Osteoblast (primary cell): ENCODE measurements at regions not wholly inside any gene's neighbourhood (a gene's known extent, or its start where the extent isn't known, plus 50 kb on each side); places are given as distances from the start of the nearest gene placed in this dataset.

ENCODE experiments used
- DNase-seq: peaks from one replicate; pipeline ENCODE4 v3.0.0; 2011; ENCODE audit warnings: low spot score, mixed read lengths; ENCODE audit not compliant: insufficient read length; ENCODE audit errors: missing footprints
- H2AFZ ChIP-seq: 2 replicates; pipeline ENCODE4 v1.6.0; 2011; ENCODE audit warnings: mild to moderate bottlenecking, low read length
- H3K27ac ChIP-seq: 2 replicates; pipeline ENCODE4 v1.5.1; 2011; ENCODE audit warnings: mild to moderate bottlenecking, low read depth, low read length, moderate library complexity
- H3K27me3 ChIP-seq: 2 replicates; pipeline ENCODE4 v1.6.0; 2012; ENCODE audit warnings: mild to moderate bottlenecking, control low read depth, inconsistent platforms, low read length, moderate library complexity; ENCODE audit not compliant: insufficient read depth
- H3K36me3 ChIP-seq: 2 replicates; pipeline ENCODE4 v1.5.1; 2011; ENCODE audit warnings: mild to moderate bottlenecking, low read length, control low read depth, moderate library complexity; ENCODE audit not compliant: insufficient read depth
- H3K4me1 ChIP-seq: 2 replicates; pipeline ENCODE4 v1.5.1; 2011; ENCODE audit warnings: mild to moderate bottlenecking, low read length, control low read depth, moderate library complexity; ENCODE audit not compliant: insufficient read depth
- H3K4me2 ChIP-seq: 2 replicates; pipeline ENCODE4 v1.6.0; 2011; ENCODE audit warnings: mild to moderate bottlenecking, low read length; ENCODE audit not compliant: insufficient read depth
- H3K4me3 ChIP-seq: fragments of 200-600 bp; sonication (generic); 3 replicates; pipeline ENCODE4 v1.5.1; 2012; ENCODE audit warnings: mild to moderate bottlenecking, low read length, inconsistent platforms; ENCODE audit not compliant: insufficient read depth
- H3K79me2 ChIP-seq: 2 replicates; pipeline ENCODE4 v1.6.0; 2012; ENCODE audit warnings: mild to moderate bottlenecking, low read length, control low read depth, inconsistent platforms; ENCODE audit not compliant: insufficient read depth
- H3K9me3 ChIP-seq: 2 replicates; pipeline ENCODE4 v1.5.1; 2011; ENCODE audit warnings: low read depth, low read length, control low read depth
- H4K20me1 ChIP-seq: 2 replicates; pipeline ENCODE4 v1.6.0; 2012; ENCODE audit warnings: mild to moderate bottlenecking, low read length, control low read depth; ENCODE audit not compliant: insufficient read depth
- TF ChIP-seq, protein P1 (sequence below): IDR thresholded peaks from 2 replicates; pipeline ENCODE4 v1.5.1; 2011; ENCODE audit warnings: mild to moderate bottlenecking, low read depth, low read length, moderate library complexity; ENCODE audit errors: extremely low read depth

DNA sequence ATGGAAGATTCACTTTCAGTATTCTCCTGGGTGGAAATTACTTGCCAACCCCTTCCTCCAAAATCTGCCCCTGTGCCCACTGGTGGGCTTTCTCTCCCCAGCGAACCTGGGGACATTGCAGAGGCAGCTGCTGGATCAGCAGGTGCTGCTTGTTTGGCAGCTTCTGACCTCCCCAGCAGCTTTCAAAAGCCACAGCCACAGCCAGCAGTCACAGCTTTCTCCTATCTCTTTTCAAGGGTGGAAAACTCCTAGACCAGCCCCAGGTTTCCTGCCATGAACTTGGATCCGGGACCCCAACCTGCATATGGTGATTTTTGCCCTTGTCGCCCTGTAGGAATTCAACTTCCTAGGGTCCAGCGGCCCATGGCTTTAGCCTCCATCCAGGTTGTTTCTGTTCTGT is 330.8 kb downstream of the ADAMTS20 start:
- Histone ChIP-seq H3K27ac (no peak overlapping the region), H3K79me2 (no peaks in the 10 kb centered on the region), H3K4me3 (no peak overlapping the region), H3K9me3 (no peaks in the 10 kb centered on the region), H3K36me3 (no peaks in the 10 kb centered on the region), H3K4me2 (no peak overlapping the region), H3K4me1 (no peaks in the 10 kb centered on the region), H4K20me1 (no peaks in the 10 kb centered on the region), H3K27me3 (no peaks in the 10 kb centered on the region), H2AFZ (no peak overlapping the region)
- DNase-seq, result no peak
- TF ChIP-seq, protein P1, sequence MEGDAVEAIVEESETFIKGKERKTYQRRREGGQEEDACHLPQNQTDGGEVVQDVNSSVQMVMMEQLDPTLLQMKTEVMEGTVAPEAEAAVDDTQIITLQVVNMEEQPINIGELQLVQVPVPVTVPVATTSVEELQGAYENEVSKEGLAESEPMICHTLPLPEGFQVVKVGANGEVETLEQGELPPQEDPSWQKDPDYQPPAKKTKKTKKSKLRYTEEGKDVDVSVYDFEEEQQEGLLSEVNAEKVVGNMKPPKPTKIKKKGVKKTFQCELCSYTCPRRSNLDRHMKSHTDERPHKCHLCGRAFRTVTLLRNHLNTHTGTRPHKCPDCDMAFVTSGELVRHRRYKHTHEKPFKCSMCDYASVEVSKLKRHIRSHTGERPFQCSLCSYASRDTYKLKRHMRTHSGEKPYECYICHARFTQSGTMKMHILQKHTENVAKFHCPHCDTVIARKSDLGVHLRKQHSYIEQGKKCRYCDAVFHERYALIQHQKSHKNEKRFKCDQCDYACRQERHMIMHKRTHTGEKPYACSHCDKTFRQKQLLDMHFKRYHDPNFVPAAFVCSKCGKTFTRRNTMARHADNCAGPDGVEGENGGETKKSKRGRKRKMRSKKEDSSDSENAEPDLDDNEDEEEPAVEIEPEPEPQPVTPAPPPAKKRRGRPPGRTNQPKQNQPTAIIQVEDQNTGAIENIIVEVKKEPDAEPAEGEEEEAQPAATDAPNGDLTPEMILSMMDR, result no peak

DNA sequence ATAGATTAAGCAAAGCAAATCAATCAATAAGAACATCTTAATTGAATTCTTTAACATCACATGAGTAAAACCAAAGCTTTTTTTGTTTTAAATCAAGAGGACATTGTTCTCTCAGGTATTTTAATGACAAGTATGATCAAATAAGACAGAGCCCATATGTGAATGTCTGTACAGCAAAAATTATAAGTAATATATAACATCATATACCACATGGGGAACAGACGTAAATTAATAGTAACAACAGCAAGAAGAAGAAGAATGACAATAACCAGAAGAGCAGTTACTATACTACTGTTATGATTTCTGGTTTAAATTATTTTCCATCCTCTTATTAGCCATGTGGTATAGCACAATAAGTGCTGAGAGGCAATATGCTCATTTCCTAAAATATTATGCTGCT is 335.5 kb downstream of the ADAMTS20 start:
- peaks cover 14% of the 10 kb centered on the region for H3K4me1 ChIP-seq
- no peaks in the 10 kb centered on the region for H3K9me3 ChIP-seq
- TF ChIP-seq, protein P1, result no peak
- no peak for DNase-seq
- no peak overlapping the region for H3K4me2 ChIP-seq
- no peak overlapping the region for H2AFZ ChIP-seq
- no peaks in the 10 kb centered on the region for H3K36me3 ChIP-seq
- no peak overlapping the region for H3K4me3 ChIP-seq
- H3K79me2 ChIP-seq, result no peaks in the 10 kb centered on the region
- H4K20me1 ChIP-seq, result no peaks in the 10 kb centered on the region
- H3K27me3 ChIP-seq, result no peaks in the 10 kb centered on the region
- H3K27ac ChIP-seq, result no peak overlapping the region

- H3K9me3 ChIP-seq, result no peaks in the 10 kb centered on the region
- DNase-seq, result no peak
- no peaks in the 10 kb centered on the region for H3K79me2 ChIP-seq
- no peak overlapping the region for H2AFZ ChIP-seq
- no peak overlapping the region for H3K4me2 ChIP-seq
- TF ChIP-seq, protein P1, result no peak
- no peaks in the 10 kb centered on the region for H3K27me3 ChIP-seq
- peaks cover 36% of the 10 kb centered on the region for H3K4me1 ChIP-seq
- no peak overlapping the region for H3K27ac ChIP-seq
- H4K20me1 ChIP-seq, result no peaks in the 10 kb centered on the region
- H3K36me3 ChIP-seq, result no peaks in the 10 kb centered on the region
- no peak overlapping the region for H3K4me3 ChIP-seq
These were observed 337.8 kb downstream of the ADAMTS20 start for GRCh38 chr12:43214166-43214565.

- Histone ChIP-seq H3K4me2 (no peak overlapping the region), H2AFZ (no peak overlapping the region), H3K4me3 (no peak overlapping the region), H3K79me2 (no peaks in the 10 kb centered on the region), H3K27ac (no peak overlapping the region), H4K20me1 (no peaks in the 10 kb centered on the region), H3K27me3 (no peaks in the 10 kb centered on the region), H3K4me1 (peaks cover 42% of the 10 kb centered on the region), H3K9me3 (no peaks in the 10 kb centered on the region), H3K36me3 (no peaks in the 10 kb centered on the region)
- TF ChIP-seq, protein P1, result no peak
- DNase-seq, result no peak
These were observed 338.4 kb downstream of the ADAMTS20 start for GRCh38 chr12:43213608-43214007.
